ENCODE measurements at regions not wholly inside any gene's neighbourhood (a gene's known extent, or its start where the extent isn't known, plus 50 kb on each side); places are given as distances from the start of the nearest gene placed in this dataset.
"Not testable (repeated sequence)": the region's sequence is repeated elsewhere in the genome, so short reads cannot be mapped to it uniquely, and the experiment has no call there.

GRCh38 chr2:95725677-95726076, 133.9 kb downstream of the TRIM43 start:
- DNase-seq (ENCODE audit: low read depth, low spot score): not testable (repeated sequence)

- not testable (repeated sequence) for DNase-seq (ENCODE audit: low read depth, low spot score)
These were observed 135.6 kb downstream of the TRIM43 start for GRCh38 chr2:95727420-95727819.

- DNase-seq (ENCODE audit: low read depth, low spot score): peak; percentile 37
These were observed 137.2 kb downstream of the TRIM43 start for GRCh38 chr2:95728878-95729596.

GRCh38 chr2:95729597-95729955, 137.8 kb downstream of the TRIM43 start:
- DNase-seq (ENCODE audit: low read depth, low spot score): no peak

GRCh38 chr2:95730813-95731212, 139.0 kb downstream of the TRIM43 start:
- DNase-seq (ENCODE audit: low read depth, low spot score): no peak

- no peak for DNase-seq (ENCODE audit: low read depth, low spot score)
These were observed 143.4 kb downstream of the TRIM43 start for GRCh38 chr2:95734976-95735890.

DNA sequence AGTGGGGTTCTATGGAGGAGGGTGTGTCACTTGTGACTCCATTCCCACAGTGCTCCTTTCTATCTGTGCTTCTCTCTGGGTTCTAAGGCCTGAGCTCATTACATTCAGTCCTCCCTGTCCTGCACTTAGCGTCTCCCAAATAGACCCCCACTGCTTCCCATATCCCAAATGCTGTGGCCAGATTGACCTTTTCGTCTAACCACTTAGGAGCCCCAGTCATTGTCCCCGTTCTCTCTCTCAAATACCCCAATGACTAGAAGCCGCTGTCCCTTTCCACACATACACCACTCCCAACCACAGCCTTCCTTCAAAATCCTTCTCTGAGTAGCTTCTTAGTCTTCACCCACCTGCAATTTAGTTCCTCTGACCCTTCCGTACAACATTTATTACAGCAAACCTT, 146.5 kb downstream of the TRIM43 start:
- DNase-seq (ENCODE audit: low read depth, low spot score): no peak

DNA sequence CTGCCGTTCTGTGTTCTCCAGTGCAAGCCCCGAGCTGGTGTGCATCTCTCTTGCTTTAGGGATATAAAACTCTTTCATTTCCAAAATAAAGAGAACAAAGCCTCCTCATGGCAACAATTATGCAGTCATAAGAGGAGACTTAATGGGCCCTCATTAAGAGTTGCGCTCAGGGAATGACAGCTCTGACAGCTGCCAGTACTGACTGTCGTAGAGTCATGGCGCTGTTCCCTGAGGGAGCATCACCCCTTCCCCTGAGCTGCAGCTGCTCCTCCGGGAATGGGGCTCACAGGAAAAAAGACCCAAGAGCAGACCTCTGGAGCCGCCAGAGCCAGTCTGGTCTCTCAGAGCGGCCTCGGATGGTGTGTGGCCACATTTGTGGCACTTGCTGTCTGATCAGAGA, 160.3 kb downstream of the TRIM43 start:
- DNase-seq (ENCODE audit: low read depth, low spot score): not testable (repeated sequence)

DNA sequence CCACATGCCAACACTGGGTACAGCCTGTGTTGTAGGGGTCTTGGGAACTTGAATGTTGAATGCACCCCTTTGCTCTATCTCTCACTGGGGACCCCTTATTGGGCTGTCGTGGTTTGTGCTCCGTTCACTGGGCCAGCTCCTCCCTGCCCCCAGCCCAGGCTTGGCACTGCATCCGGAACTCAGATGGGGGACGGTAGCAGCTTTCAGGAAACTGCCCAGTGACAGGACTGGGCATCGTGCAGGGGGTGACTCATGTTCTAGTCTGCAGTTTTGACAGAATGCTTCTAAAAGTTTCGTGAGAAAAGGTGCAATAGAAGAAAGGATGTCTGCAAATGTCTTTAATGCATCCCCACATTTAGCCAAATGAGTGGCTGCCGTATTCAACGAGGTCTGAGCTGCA, 162.0 kb downstream of the TRIM43 start:
- not testable (repeated sequence) for DNase-seq (ENCODE audit: low read depth, low spot score)

GRCh38 chr2:95754213-95754612, 162.4 kb downstream of the TRIM43 start:
- not testable (repeated sequence) for DNase-seq (ENCODE audit: low read depth, low spot score)

GRCh38 chr2:95754819-95755563, 163.2 kb downstream of the TRIM43 start:
- not testable (repeated sequence) for DNase-seq (ENCODE audit: low read depth, low spot score)

DNA sequence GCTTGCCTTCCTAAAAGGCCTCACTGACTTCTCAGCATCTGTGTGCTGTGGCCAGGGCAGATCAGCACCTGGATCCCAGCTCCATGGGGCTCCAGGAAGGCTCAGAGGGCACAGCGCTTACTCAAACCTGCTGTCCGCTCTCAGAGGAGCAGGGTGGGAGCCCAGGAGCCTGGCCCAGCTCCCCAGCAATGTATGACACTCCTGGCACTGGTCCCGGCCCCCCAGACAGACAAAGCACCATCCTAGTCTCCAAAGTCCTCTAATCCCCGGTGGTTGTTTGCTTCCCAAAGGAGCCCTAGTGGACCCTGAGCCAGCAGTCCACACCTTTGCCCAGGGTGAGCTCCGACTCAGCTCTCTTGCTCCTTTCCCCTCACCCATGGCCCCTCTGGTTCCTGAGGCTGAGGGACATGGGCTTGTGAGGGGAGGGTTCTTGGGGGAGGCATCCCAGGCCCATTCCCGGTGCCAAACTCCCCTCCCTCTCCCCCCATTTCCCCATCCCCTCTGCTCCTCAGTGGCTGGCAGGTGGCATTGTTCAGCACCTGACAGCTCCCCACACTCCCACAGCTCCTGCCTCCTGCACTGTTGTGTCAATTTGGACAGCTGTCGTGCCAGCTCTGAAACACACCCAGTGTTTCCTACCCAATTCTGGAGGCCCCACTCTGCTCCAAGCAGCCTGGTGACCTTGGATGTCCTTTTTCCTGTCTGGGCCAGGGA, 164.3 kb downstream of the TRIM43 start:
- DNase-seq (ENCODE audit: low read depth, low spot score): not testable (repeated sequence)

GRCh38 chr2:95757988-95758387, 166.2 kb downstream of the TRIM43 start:
- no peak for DNase-seq (ENCODE audit: low read depth, low spot score)

DNA sequence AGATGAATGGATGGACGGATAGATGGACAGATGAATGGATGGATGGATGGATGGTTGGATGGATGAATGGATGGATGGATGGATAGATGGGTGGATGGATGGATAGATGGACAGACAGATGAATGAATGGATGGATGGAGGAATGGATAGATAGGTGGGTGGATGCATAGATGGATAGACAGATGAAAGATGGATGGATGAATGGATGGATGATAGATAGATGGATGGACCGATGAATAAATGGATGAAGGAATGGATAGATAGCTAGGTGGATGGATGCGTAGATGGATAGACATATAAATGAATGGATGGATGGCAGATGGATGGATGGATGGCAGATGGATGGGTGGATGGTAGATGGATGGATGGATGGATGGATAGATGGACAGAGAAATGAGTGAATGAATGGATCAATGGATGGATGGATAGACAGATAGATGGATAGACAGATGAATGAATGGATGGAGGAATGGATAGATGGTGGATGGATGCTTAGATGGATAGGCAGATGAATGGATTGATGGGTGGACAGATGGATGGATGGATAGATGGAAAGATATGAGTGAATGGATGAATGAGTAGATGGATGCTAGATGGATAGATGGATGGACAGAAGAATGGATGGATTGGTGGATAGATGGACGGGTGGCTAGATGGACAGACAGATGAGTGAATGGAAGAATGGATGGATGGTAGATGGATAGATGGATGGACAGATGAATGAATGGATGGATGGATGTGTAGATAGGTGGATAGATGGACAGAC, 167.9 kb downstream of the TRIM43 start:
- no peak for DNase-seq (ENCODE audit: low read depth, low spot score)

DNA sequence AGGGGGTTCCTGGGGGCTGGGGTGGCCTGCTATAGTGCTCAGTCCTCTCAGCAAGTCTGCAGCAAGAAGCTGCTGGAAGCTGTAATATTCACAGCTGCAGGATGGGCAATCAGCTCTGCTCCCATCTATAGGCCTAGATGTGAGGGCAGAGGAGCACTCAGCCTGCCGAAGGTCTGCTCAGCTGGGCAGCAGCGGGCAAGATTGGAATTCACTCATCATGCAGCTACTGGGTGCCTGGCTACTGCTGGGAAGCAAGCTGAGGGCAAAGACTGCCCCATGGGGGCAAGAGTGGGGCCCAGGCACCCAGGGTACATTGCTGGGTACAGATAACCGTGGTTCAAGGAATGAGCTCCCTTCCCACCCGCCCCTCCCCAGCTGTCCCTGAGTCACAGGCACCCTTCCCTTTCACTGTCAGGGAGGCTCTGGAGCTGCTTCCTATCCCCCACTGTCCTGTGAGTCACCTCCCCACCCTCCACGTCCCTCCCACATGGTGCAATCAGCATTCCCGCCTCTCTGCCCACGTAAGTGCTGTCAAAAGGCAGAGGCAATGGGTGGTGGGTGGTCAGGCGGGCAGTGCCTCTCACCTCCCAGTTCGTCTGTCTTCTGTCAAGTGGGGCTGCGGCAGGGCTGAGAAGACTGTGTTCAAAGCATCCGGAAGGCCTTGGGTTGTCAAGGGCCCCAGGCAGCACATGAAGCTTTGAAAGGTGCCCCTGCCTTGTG, 169.2 kb downstream of the TRIM43 start:
- no peak for DNase-seq (ENCODE audit: low read depth, low spot score)

DNA sequence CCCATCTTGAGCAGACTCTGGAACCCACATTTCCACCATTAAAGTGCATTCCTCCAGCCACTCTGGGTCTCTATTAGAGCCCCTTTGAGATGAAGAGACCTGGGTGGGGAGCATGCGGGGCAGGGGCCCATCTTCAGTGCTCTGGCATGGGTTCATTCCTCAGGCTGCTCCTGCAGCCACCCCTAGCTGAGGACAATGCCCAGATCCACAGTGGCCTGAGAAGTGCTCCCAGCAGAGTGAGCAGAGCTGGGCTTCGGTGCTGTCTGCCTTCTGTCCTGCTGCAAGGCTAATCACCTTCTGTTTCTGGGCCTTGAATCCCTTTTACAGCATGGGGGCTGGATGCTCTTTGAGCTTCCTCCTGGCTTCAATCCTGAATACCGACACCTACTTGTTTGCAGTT, 169.8 kb downstream of the TRIM43 start:
- DNase-seq (ENCODE audit: low read depth, low spot score): no peak

GRCh38 chr2:95762023-95763021, 170.5 kb downstream of the TRIM43 start:
- DNase-seq (ENCODE audit: low read depth, low spot score): not testable (repeated sequence)

DNA sequence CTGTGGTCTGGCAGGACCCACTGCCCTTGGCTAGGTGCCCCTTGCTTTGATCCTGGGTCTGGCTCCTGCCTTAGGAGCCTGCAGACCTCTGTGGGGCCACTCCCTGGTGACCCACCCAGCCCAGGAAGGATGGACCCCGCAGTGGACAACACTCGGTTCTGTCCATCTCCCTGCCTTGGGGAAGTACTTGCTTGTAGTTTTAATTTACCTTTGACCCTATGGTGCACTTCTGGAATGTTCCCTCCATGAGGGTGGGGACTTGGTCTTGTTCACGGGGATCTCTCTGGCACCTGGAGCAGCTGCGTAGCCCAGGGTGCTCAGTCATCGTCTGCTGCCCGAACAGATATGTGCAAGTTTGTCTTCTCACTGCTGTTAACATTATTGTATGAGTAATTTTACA, 171.3 kb downstream of the TRIM43 start:
- DNase-seq (ENCODE audit: low read depth, low spot score): not testable (repeated sequence)

DNA sequence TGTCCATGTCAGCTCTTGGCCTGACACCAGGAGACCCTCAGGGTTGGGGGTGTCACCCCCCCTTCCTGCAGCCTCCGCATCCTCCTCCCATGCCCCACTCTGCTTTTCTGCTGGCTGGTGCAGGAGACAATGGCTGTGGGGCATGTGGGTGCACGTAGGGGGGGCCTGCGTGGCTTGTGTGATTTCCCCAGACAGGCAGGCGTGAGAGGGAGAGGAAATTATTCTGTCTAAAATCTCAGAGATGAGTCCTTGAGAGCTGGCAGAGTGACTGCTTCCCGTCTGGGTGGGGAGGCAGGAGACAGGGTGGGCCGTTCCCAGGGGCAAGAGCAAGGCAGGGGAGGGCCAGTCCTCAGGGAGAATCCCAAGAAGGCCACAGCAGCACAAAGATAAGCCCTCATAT, 173.2 kb downstream of the TRIM43 start:
- not testable (repeated sequence) for DNase-seq (ENCODE audit: low read depth, low spot score)
